Eye (tissue), 1 donor: ENCODE measurements at regions not wholly inside any gene's neighbourhood (a gene's known extent, or its start where the extent isn't known, plus 50 kb on each side); places are given as distances from the start of the nearest gene placed in this dataset.

Experiments used
- DNase-seq: peaks from one replicate; pipeline ENCODE4 v3.0.0-alpha.2; 2015

- DNase-seq, result no peak
These were observed 535.1 kb upstream of the LUZP2 start for GRCh38 chr11:23961503-23962338.

- no peak for DNase-seq
These were observed 523.6 kb upstream of the LUZP2 start for GRCh38 chr11:23973244-23973643.

GRCh38 chr11:23974051-23974450 is 522.8 kb upstream of the LUZP2 start:
- no peak for DNase-seq

GRCh38 chr11:23974601-23975000 is 522.3 kb upstream of the LUZP2 start:
- DNase-seq, result no peak

GRCh38 chr11:23976426-23976825 is 520.4 kb upstream of the LUZP2 start:
- DNase-seq, result no peak

GRCh38 chr11:23976841-23977271 is 520.0 kb upstream of the LUZP2 start:
- DNase-seq, result peak; percentile 6

- no peak for DNase-seq
These were observed 508.4 kb upstream of the LUZP2 start for GRCh38 chr11:23988381-23989006.

GRCh38 chr11:23990346-23991164 is 506.3 kb upstream of the LUZP2 start:
- peak; percentile 10 for DNase-seq

GRCh38 chr11:23991165-23991539 is 505.7 kb upstream of the LUZP2 start:
- peak; percentile 40 for DNase-seq

GRCh38 chr11:23995891-23996290 is 501.0 kb upstream of the LUZP2 start:
- no peak for DNase-seq

GRCh38 chr11:23997356-23997755 is 499.5 kb upstream of the LUZP2 start:
- DNase-seq, result no peak

- peak; percentile 12 for DNase-seq
These were observed 491.5 kb upstream of the LUZP2 start for GRCh38 chr11:24005202-24005876.

GRCh38 chr11:24043842-24044241 is 453.0 kb upstream of the LUZP2 start:
- DNase-seq, result no peak

- DNase-seq, result no peak
These were observed 450.1 kb upstream of the LUZP2 start for GRCh38 chr11:24046731-24047130.

GRCh38 chr11:24056051-24056450 is 440.8 kb upstream of the LUZP2 start:
- DNase-seq, result no peak

GRCh38 chr11:24060125-24060524 is 436.7 kb upstream of the LUZP2 start:
- DNase-seq, result no peak

GRCh38 chr11:24064309-24064903 is 432.4 kb upstream of the LUZP2 start:
- DNase-seq, result peak; percentile 76

- DNase-seq, result no peak
These were observed 428.7 kb upstream of the LUZP2 start for GRCh38 chr11:24068197-24068596.

- DNase-seq, result no peak
These were observed 426.4 kb upstream of the LUZP2 start for GRCh38 chr11:24070435-24070834.

GRCh38 chr11:24078018-24078417 is 418.8 kb upstream of the LUZP2 start:
- no peak for DNase-seq

GRCh38 chr11:24082241-24082640 is 414.6 kb upstream of the LUZP2 start:
- DNase-seq, result peak; percentile 35

- peak; percentile 80 for DNase-seq
These were observed 414.0 kb upstream of the LUZP2 start for GRCh38 chr11:24082860-24083259.

- DNase-seq, result no peak
These were observed 411.9 kb upstream of the LUZP2 start for GRCh38 chr11:24084956-24085355.
